Fibroblast of pulmonary artery (primary cell): ENCODE measurements at regions not wholly inside any gene's neighbourhood (a gene's known extent, or its start where the extent isn't known, plus 50 kb on each side); places are given as distances from the start of the nearest gene placed in this dataset.

Experiments used
- DNase-seq: peaks from one replicate; pipeline ENCODE4 v3.0.0-alpha.2; 2010; ENCODE audit warnings: low read depth
- H3K4me3 ChIP-seq: replicated peaks from 2 replicates; pipeline ENCODE4 v1.5.1; 2011; ENCODE audit warnings: low read depth, mild to moderate bottlenecking, control low read depth, low read length, moderate library complexity
- CTCF ChIP-seq: IDR thresholded peaks from 2 replicates; pipeline ENCODE4 v1.5.1; 2011; ENCODE audit warnings: mild to moderate bottlenecking, control low read depth, low read length, inconsistent platforms; ENCODE audit errors: missing control alignments

DNA sequence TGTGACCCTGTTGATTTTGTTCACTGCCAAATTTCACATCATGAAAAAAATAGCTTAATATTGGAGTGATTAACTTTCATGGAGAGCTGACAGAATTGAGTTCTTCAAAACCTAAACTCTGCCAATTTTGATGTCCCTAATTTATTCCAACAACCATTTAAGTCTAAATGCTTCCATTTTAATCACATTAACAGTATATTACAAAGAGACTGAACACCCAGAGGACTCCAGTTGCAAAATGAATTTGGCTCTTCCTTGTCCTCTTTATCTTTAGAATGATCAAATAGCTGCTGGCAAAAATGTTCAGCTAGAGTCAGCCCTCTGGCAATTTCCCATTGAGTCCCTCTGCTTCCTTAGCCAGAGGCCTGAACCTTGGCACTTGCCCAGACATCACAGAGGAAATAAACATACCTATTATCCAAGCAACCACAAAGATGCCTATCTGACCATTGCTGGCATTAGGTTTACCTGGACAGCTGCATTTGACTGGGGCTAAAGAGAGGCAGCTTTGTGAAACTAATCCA lies 299.0 kb upstream of the STXBP5 start:
- peak; percentile 60 for DNase-seq
- no peak for TF ChIP-seq CTCF
- H3K4me3 ChIP-seq: no peak overlapping the region

DNA sequence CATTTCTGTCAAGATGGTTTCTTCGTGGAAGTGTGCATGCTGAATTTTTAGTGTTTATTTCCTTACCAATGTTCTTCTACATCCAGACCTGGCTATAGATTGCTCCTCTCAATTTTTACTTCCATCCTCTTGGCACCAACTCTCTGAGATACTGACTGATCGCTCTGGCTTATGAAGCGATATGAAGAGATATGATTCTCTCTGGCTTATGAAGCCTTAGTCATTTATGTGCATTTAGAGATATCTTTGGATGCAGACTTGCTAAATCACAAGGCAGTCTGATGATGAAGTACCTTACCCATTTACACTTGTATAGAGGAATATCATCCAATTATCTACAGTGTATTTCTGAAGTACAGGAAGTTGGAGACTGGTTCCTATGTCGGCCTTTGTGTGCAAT lies 295.4 kb upstream of the STXBP5 start:
- DNase-seq: no peak
- no peak for TF ChIP-seq CTCF

DNA sequence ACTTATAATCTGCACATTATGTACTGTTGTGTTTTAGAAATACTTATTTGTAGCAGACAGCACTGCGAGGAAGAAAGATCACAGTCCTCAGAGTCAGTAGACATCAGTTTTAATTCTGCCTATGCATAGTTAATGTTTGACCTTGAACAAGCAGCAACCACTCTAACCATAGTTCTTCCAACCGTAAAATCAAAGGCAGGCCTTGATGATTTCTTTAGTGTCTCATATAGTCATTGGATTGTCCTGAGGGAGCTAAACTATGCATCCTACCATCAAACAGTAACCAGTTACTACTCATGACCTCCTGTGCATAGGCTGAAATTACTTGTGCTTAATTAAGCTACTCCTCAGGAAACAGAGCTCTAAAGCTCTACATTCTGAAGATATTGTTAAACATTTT lies 294.8 kb upstream of the STXBP5 start:
- TF ChIP-seq CTCF: no peak
- DNase-seq: no peak
- no peak overlapping the region for H3K4me3 ChIP-seq

More for the DNA sequence above, 295.4 kb upstream of the STXBP5 start:
- H3K4me3 ChIP-seq: no peak overlapping the region

GRCh38 chr6:146909886-146910285 lies 294.3 kb upstream of the STXBP5 start:
- no peak for TF ChIP-seq CTCF
- no peak overlapping the region for H3K4me3 ChIP-seq
- DNase-seq: no peak

GRCh38 chr6:146910611-146911010 lies 293.6 kb upstream of the STXBP5 start:
- no peak overlapping the region for H3K4me3 ChIP-seq
- TF ChIP-seq CTCF: no peak
- no peak for DNase-seq

DNA sequence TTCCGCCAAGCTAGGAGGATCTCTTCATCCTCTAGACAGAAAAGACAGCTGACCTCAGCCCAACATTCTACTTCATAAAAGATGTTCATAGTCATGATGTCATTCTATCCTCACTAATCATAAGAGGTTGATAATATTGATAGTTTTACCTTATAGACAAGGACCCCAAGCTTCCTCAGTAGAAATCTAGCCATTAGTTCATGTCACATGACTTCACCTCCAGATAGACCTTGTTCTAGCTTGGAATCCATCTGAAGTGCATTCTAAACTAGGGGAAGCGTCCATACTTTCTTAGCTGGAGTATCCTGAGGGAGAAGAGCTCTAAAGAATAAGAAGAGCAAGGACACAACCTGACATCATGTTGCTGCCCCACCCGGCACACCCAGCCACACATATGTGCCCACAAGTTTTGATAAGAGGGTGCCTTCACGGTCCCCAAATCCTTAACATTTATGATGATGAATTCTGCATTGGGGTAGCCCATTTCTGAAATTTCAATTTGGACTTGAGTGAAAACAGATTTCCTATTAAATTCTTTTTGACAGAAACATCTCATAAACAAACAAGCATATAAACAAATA lies 292.5 kb upstream of the STXBP5 start:
- TF ChIP-seq CTCF: no peak
- DNase-seq: no peak
- H3K4me3 ChIP-seq: no peak overlapping the region
